ENCODE measurements at regions not wholly inside any gene's neighbourhood (a gene's known extent, or its start where the extent isn't known, plus 50 kb on each side); places are given as distances from the start of the nearest gene placed in this dataset.
A peak's percentile ranks its signal among the peaks of the same experiment; 100 is the strongest.

DNA sequence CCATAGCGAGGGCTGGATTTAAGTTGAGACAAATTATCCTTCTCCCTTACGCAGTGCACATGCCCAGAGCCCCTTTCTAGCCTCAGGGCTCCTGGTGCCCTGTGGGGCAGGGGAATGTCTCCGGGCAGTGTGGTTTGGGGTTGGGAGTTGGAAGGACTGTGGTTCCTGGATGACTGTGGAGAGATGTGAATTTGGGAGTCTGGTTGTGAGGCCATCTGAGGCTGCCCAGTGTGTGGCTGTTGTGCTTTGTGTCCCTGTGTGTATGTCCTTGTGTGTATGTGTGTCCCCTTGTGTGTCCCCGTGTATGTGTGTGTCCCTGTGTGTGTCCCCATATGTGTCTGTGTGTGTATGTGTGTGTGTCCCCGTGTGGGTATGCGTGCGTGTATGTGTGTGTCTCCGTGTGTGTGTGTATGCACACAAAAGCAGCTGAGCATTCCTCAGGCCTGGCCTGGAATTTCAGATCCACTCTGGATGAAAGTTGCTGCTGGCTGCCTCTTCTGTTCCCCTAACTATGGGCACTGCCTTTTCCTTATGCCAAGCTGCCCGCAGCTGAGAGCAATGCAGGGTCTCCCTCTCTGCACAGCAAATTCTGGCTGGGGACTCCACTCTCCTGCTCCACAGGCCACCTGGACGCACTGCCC lies 65.4 kb downstream of the UBIAD1 start:
- intact Hi-C loops (cut with micrococcal nuclease; ENCODE audit: unreplicated experiment), result no loop called here
- BruUV-seq (replicated peaks), result no TSS peak
- H3K4me1 ChIP-seq (ENCODE audit: insufficient read depth, low read length, poor library complexity, severe bottlenecking), result peaks cover 4% of the 10 kb centered on the region

DNA sequence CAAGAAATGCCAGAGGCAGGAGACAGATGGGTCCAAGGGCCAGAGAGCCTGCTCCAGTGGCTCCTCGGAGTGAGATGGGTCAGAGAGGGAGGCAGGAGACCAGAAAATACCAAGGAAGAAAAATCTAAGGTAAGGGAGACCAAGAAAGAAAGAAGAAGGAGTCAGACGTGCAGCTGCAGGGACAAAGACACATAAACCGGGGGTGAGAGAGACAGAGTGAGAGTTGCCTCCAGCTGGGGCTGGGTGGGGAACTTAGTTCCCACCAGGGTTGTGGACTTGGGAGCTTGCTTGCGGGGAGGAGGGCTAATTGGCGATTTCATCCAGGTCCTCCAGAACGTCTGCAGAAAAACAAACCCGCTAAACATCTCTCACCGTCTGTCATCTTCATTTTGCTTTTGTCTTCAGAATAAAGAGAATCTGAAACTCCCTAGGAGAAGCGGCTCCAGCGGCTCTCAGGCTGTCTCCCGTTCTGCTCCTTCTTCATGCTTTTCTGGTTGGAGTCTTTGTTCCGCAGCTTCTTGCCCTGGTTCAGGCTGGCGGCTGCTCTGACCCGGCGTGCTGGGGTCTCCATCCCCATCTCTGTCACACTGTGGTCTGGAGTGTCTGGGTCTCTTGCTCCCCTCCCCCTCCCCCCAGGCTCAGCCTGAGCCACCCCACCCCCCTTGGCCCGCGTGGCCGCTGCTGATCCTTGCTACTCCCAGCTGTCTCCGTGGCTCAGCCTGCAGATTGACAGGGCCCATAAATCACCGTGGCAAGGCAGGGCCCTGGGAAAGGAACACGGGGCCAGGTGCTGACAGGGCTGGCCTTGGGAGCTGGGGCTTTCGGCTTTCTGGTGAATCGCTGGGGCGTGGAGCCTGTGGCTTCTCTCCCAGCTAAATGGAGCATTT lies 66.6 kb downstream of the UBIAD1 start:
- POLR2A ChIA-PET (ENCODE audit: low non-redundant PET), result interaction anchor here (0.6 kb wide), 1 partner anchor 38 kb away, joined by 8 read pairs; no protein-coding TSS in a partner anchor
- intact Hi-C loops (cut with micrococcal nuclease; ENCODE audit: unreplicated experiment), result no loop called here
- CTCF ChIA-PET, result interaction anchor here (0.6 kb wide), 1 partner anchor 307 kb away, joined by 3 read pairs; no protein-coding TSS in a partner anchor
- H3K4me3 ChIP-seq (ENCODE audit: low read depth, low read length, poor library complexity, severe bottlenecking), result no peak overlapping the region
- DNase-seq (ENCODE audit: low spot score), result peak; percentile 22
- no peak for TF ChIP-seq EZH2 (IDR thresholded peaks at IDR 0.05; ENCODE audit: borderline replicate concordance, low read depth, low read length, poor library complexity, severe bottlenecking)
- TF ChIP-seq, protein P1, sequence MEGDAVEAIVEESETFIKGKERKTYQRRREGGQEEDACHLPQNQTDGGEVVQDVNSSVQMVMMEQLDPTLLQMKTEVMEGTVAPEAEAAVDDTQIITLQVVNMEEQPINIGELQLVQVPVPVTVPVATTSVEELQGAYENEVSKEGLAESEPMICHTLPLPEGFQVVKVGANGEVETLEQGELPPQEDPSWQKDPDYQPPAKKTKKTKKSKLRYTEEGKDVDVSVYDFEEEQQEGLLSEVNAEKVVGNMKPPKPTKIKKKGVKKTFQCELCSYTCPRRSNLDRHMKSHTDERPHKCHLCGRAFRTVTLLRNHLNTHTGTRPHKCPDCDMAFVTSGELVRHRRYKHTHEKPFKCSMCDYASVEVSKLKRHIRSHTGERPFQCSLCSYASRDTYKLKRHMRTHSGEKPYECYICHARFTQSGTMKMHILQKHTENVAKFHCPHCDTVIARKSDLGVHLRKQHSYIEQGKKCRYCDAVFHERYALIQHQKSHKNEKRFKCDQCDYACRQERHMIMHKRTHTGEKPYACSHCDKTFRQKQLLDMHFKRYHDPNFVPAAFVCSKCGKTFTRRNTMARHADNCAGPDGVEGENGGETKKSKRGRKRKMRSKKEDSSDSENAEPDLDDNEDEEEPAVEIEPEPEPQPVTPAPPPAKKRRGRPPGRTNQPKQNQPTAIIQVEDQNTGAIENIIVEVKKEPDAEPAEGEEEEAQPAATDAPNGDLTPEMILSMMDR (conservative IDR thresholded peaks at IDR 0.05; ENCODE audit: low read depth, low read length), result no peak
- H3K36me3 ChIP-seq (ENCODE audit: insufficient read depth, low read length, poor library complexity, severe bottlenecking), result no peaks in the 10 kb centered on the region
- no peak overlapping the region for H3K27ac ChIP-seq (ENCODE audit: low read depth, low read length, poor library complexity, severe bottlenecking)
- H3K9me3 ChIP-seq (ENCODE audit: low read depth, low read length, poor library complexity, severe bottlenecking), result no peaks in the 10 kb centered on the region
- H3K27me3 ChIP-seq (replicated peaks; ENCODE audit: insufficient read depth, low read depth, low read length, poor library complexity), result peaks cover 31% of the 10 kb centered on the region
- peaks cover 4% of the 10 kb centered on the region for H3K4me1 ChIP-seq (ENCODE audit: insufficient read depth, low read length, poor library complexity, severe bottlenecking)
- no TSS peak for BruUV-seq (replicated peaks)

More for the DNA sequence above, 65.4 kb downstream of the UBIAD1 start:
- Histone ChIP-seq H3K9me3 (ENCODE audit: low read depth, low read length, poor library complexity, severe bottlenecking) (no peaks in the 10 kb centered on the region), H3K36me3 (ENCODE audit: insufficient read depth, low read length, poor library complexity, severe bottlenecking) (no peaks in the 10 kb centered on the region), H3K4me3 (ENCODE audit: low read depth, low read length, poor library complexity, severe bottlenecking) (no peak overlapping the region), H3K27ac (ENCODE audit: low read depth, low read length, poor library complexity, severe bottlenecking) (no peak overlapping the region), H3K27me3 (replicated peaks; ENCODE audit: insufficient read depth, low read depth, low read length, poor library complexity) (peaks cover 28% of the 10 kb centered on the region)
- POLR2A ChIA-PET (ENCODE audit: low non-redundant PET), result no interaction called here
- TF ChIP-seq, protein P1 (conservative IDR thresholded peaks at IDR 0.05; ENCODE audit: low read depth, low read length), result no peak
- TF ChIP-seq EZH2 (IDR thresholded peaks at IDR 0.05; ENCODE audit: borderline replicate concordance, low read depth, low read length, poor library complexity, severe bottlenecking), result no peak
- CTCF ChIA-PET, result no interaction called here
- no peak for DNase-seq (ENCODE audit: low spot score)

DNA sequence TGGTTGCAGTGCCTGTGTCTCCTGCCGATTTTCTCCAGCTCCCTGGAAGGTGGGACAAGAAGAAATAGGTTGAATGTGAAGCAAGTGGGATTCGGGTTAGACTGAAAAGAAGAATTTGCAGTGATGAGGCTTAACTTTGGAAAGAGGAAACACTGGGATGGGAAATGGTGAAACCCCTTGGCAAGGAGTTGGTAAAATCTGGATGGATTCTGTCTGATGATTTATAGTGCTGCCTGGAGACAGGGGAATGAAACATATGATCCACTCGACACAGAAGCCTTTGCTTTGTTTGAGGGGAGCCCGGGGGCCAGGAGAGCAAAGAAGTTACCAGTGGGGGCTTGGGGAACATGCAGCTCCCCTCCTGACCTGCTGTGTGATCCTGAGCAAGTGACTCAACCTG lies 67.2 kb downstream of the UBIAD1 start:
- DNase-seq (ENCODE audit: low spot score), result no peak
- Histone ChIP-seq H3K4me1 (ENCODE audit: insufficient read depth, low read length, poor library complexity, severe bottlenecking) (peaks cover 4% of the 10 kb centered on the region), H3K9me3 (ENCODE audit: low read depth, low read length, poor library complexity, severe bottlenecking) (no peaks in the 10 kb centered on the region), H3K4me3 (ENCODE audit: low read depth, low read length, poor library complexity, severe bottlenecking) (no peak overlapping the region), H3K27ac (ENCODE audit: low read depth, low read length, poor library complexity, severe bottlenecking) (no peak overlapping the region), H3K36me3 (ENCODE audit: insufficient read depth, low read length, poor library complexity, severe bottlenecking) (no peaks in the 10 kb centered on the region), H3K27me3 (replicated peaks; ENCODE audit: insufficient read depth, low read depth, low read length, poor library complexity) (peaks cover 31% of the 10 kb centered on the region)
- no peak for TF ChIP-seq EZH2 (IDR thresholded peaks at IDR 0.05; ENCODE audit: borderline replicate concordance, low read depth, low read length, poor library complexity, severe bottlenecking)
- TF ChIP-seq, protein P1 (conservative IDR thresholded peaks at IDR 0.05; ENCODE audit: low read depth, low read length), result no peak
- ChIA-PET CTCF (interaction anchor here (0.6 kb wide), 1 partner anchor 306 kb away, joined by 3 read pairs; no protein-coding TSS in a partner anchor), POLR2A (ENCODE audit: low non-redundant PET) (no interaction called here)
- no TSS peak for BruUV-seq (replicated peaks)
- intact Hi-C loops (cut with micrococcal nuclease; ENCODE audit: unreplicated experiment), result no loop called here

All from A673 (cell line).